ENCODE measurements at regions not wholly inside any gene's neighbourhood (a gene's known extent, or its start where the extent isn't known, plus 50 kb on each side); places are given as distances from the start of the nearest gene placed in this dataset.

- ChIA-PET POLR2A (no interaction called here), CTCF (no interaction called here)
- no peak for DNase-seq
- Histone ChIP-seq H3K9me2 (no peaks in the 10 kb centered on the region), H3K27ac (ENCODE audit: low read depth in 2 of 2, low read length in 1 of 2) (no peak overlapping the region), H3K4me1 (ENCODE audit: control insufficient read depth in 1 of 2, insufficient read depth in 2 of 2, low read depth in 1 of 2, low read length in 1 of 2) (no peaks in the 10 kb centered on the region), H3K9ac (no peak overlapping the region), H4K20me1 (ENCODE audit: insufficient read depth) (no peaks in the 10 kb centered on the region), H3F3A (replicated peaks; ENCODE audit: insufficient read depth) (no peaks in the 10 kb centered on the region), H2AFZ (ENCODE audit: low read depth) (no peak overlapping the region), H3K4me2 (no peak overlapping the region), H3K4me3 (ENCODE audit: low read depth in 2 of 2, low read length in 1 of 2) (no peak overlapping the region), H3K36me3 (replicated peaks in 1 of 2; ENCODE audit: control insufficient read depth in 1 of 2, insufficient read depth in 2 of 2, low read length in 1 of 2) (no peaks in the 10 kb centered on the region), H3K9me3 (no peaks in the 10 kb centered on the region), H3K27me3 (ENCODE audit: insufficient read depth) (no peaks in the 10 kb centered on the region), H3K79me2 (ENCODE audit: insufficient read depth) (no peaks in the 10 kb centered on the region)
- WGBS (ENCODE audit: low lambda C conversion rate) = 0% methylated on average over 2 of the region's 2 CpGs
- no peak for TF ChIP-seq PBX3 (IDR thresholded peaks at IDR 0.05)
- no peak for TF ChIP-seq EP300 (IDR thresholded peaks at IDR 0.05; ENCODE audit: borderline replicate concordance in 1 of 2, low read depth in 1 of 2, low read length in 1 of 2)
- TF ChIP-seq MEF2A (IDR thresholded peaks at IDR 0.05; ENCODE audit: borderline replicate concordance, low read depth) = no peak
- TF ChIP-seq GATA2 (CRISPR knock-in tag; IDR thresholded peaks at IDR 0.05) = no peak
- no peak for TF ChIP-seq FOSL2 (IDR thresholded peaks at IDR 0.05; ENCODE audit: borderline replicate concordance, low read depth)
- TF ChIP-seq NRF1 (IDR thresholded peaks at IDR 0.05; ENCODE audit: low read depth, low read length) = no peak
- TF ChIP-seq YY1 (IDR thresholded peaks at IDR 0.05; ENCODE audit: low read depth) = no peak
- TF ChIP-seq MAX (IDR thresholded peaks at IDR 0.05; ENCODE audit: low read depth) = no peak
- TF ChIP-seq IRF3 (IDR thresholded peaks at IDR 0.05; ENCODE audit: low read depth, low read length) = no peak
- no peak for TF ChIP-seq EZH2phosphoT487 (IDR thresholded peaks at IDR 0.05; ENCODE audit: borderline replicate concordance, low read depth)
- no peak for TF ChIP-seq FOXJ3 (CRISPR knock-in tag; IDR thresholded peaks at IDR 0.05)
- no peak for TF ChIP-seq RAD21 (IDR thresholded peaks at IDR 0.05; ENCODE audit: low read length)
- no peak for TF ChIP-seq TEAD4 (IDR thresholded peaks at IDR 0.05; ENCODE audit: borderline replicate concordance, insufficient read depth)
- no peak for TF ChIP-seq GABPA (IDR thresholded peaks at IDR 0.05; ENCODE audit: low read depth)
- TF ChIP-seq FOXM1 (IDR thresholded peaks at IDR 0.05; ENCODE audit: low read depth) = no peak
- TF ChIP-seq RFX5 (IDR thresholded peaks at IDR 0.05; ENCODE audit: low read length) = no peak
Measured at GRCh38 chr14:30165255-30165654, 237.6 kb upstream of the PRKD1 start.

GRCh38 chr14:30177781-30178180, 250.1 kb upstream of the PRKD1 start:
- DNase-seq = no peak
- Histone ChIP-seq H3F3A (replicated peaks; ENCODE audit: insufficient read depth) (no peaks in the 10 kb centered on the region), H3K79me2 (ENCODE audit: insufficient read depth) (no peaks in the 10 kb centered on the region), H3K4me3 (ENCODE audit: low read depth in 2 of 2, low read length in 1 of 2) (no peak overlapping the region), H3K9me3 (no peaks in the 10 kb centered on the region), H2AFZ (ENCODE audit: low read depth) (no peak overlapping the region), H4K20me1 (ENCODE audit: insufficient read depth) (no peaks in the 10 kb centered on the region), H3K27ac (ENCODE audit: low read depth in 2 of 2, low read length in 1 of 2) (no peak overlapping the region), H3K36me3 (replicated peaks in 1 of 2; ENCODE audit: control insufficient read depth in 1 of 2, insufficient read depth in 2 of 2, low read length in 1 of 2) (no peaks in the 10 kb centered on the region), H3K9ac (no peak overlapping the region), H3K9me2 (no peaks in the 10 kb centered on the region), H3K4me1 (ENCODE audit: control insufficient read depth in 1 of 2, insufficient read depth in 2 of 2, low read depth in 1 of 2, low read length in 1 of 2) (no peaks in the 10 kb centered on the region), H3K27me3 (ENCODE audit: insufficient read depth) (no peaks in the 10 kb centered on the region), H3K4me2 (no peak overlapping the region)
- WGBS (ENCODE audit: low lambda C conversion rate) = 21% methylated on average over 1 of the region's 1 CpG
- ChIA-PET CTCF (interaction anchor here (1.2 kb wide), 1 partner anchor 37 kb away, joined by 4 read pairs; no protein-coding TSS in a partner anchor), POLR2A (no interaction called here)
- TF ChIP-seq FOSL2 (IDR thresholded peaks at IDR 0.05; ENCODE audit: borderline replicate concordance, low read depth) (no peak), ELF1 (IDR thresholded peaks at IDR 0.05) (no peak), YY1 (IDR thresholded peaks at IDR 0.05; ENCODE audit: low read depth) (no peak), EZH2phosphoT487 (IDR thresholded peaks at IDR 0.05; ENCODE audit: borderline replicate concordance, low read depth) (no peak), USF1 (IDR thresholded peaks at IDR 0.05; ENCODE audit: borderline replicate concordance, low read depth) (no peak), MXI1 (IDR thresholded peaks at IDR 0.05; ENCODE audit: low read depth, low read length) (no peak), MEF2A (IDR thresholded peaks at IDR 0.05; ENCODE audit: borderline replicate concordance, low read depth) (no peak), SMC3 (IDR thresholded peaks at IDR 0.05; ENCODE audit: low read depth, low read length) (no peak), EP300 (IDR thresholded peaks at IDR 0.05; ENCODE audit: borderline replicate concordance in 1 of 2, low read depth in 1 of 2, low read length in 1 of 2) (no peak)

Data from SK-N-SH (cell line).